ENCODE measurements at regions not wholly inside any gene's neighbourhood (a gene's known extent, or its start where the extent isn't known, plus 50 kb on each side); places are given as distances from the start of the nearest gene placed in this dataset.

DNA sequence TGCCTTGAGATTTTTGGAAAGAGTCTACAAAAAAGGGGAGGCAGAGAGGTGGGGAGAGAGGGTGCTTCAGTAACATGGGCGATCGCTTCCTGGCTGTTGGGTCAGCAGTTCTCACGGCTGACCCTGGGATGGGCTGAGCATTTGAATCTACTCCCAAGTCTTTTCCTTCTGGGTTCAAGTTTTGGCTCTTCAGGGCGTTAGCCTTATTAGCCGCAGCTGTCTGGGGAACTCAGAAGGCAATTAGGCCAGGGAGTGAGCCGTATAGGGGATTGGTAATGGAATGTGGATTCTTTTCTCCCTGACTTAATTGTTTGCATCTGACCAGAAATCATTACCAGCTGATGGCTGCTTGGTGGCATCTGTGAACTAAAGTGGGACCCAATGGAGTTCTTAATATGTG lies 250.5 kb upstream of the SKOR2 start:
- TF ChIP-seq, protein P1, sequence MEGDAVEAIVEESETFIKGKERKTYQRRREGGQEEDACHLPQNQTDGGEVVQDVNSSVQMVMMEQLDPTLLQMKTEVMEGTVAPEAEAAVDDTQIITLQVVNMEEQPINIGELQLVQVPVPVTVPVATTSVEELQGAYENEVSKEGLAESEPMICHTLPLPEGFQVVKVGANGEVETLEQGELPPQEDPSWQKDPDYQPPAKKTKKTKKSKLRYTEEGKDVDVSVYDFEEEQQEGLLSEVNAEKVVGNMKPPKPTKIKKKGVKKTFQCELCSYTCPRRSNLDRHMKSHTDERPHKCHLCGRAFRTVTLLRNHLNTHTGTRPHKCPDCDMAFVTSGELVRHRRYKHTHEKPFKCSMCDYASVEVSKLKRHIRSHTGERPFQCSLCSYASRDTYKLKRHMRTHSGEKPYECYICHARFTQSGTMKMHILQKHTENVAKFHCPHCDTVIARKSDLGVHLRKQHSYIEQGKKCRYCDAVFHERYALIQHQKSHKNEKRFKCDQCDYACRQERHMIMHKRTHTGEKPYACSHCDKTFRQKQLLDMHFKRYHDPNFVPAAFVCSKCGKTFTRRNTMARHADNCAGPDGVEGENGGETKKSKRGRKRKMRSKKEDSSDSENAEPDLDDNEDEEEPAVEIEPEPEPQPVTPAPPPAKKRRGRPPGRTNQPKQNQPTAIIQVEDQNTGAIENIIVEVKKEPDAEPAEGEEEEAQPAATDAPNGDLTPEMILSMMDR (conservative IDR thresholded peaks at IDR 0.05 in 1 of 2, IDR thresholded peaks at IDR 0.05 in 1 of 2; ENCODE audit: extremely low read depth in 1 of 2, insufficient read depth in 1 of 2, low read depth in 1 of 2, low read length in 2 of 2): no peak
- TF ChIP-seq EZH2 (IDR thresholded peaks at IDR 0.05; ENCODE audit: borderline replicate concordance, low read length): no peak
